DND-41 (cell line): ENCODE measurements at regions not wholly inside any gene's neighbourhood (a gene's known extent, or its start where the extent isn't known, plus 50 kb on each side); places are given as distances from the start of the nearest gene placed in this dataset.

ENCODE experiments used
- ATAC-seq: fragments of 200-7000 bp; cut with Tn5 transposase; 3 replicates; pipeline ENCODE4 v1.9.1; 2021; ENCODE audit warnings: low read depth; ENCODE audit not compliant: insufficient read depth
- DNase-seq: peaks from one replicate; pipeline ENCODE4 v3.0.0-alpha.2; 2020
- H2AFZ ChIP-seq: 2 replicates; pipeline ENCODE4 v1.6.0; 2012; ENCODE audit warnings: low read depth, low read length
- H3K27ac ChIP-seq: 2 replicates; pipeline ENCODE4 v1.5.1; 2012; ENCODE audit warnings: low read length, inconsistent platforms
- H3K27me3 ChIP-seq: fragments of 200-600 bp; sonication (generic); 2 replicates; pipeline ENCODE4 v1.6.0; 2012; ENCODE audit warnings: low read length, mild to moderate bottlenecking, inconsistent platforms; ENCODE audit not compliant: insufficient read depth, poor library complexity
- H3K36me3 ChIP-seq: 2 replicates; pipeline ENCODE4 v1.5.1; 2012; ENCODE audit warnings: low read length, inconsistent platforms; ENCODE audit not compliant: insufficient read depth
- H3K4me1 ChIP-seq: 2 replicates; pipeline ENCODE4 v1.5.1; 2012; ENCODE audit warnings: mild to moderate bottlenecking, low read length; ENCODE audit not compliant: insufficient read depth
- H3K4me2 ChIP-seq: 2 replicates; pipeline ENCODE4 v1.6.0; 2012; ENCODE audit warnings: mild to moderate bottlenecking, moderate library complexity, low read length, inconsistent platforms; ENCODE audit not compliant: insufficient read depth
- H3K4me3 ChIP-seq, 2 experiments: fragments of 200-600 bp in 1 of 2; shearing (Covaris generic) in 1 of 2; 2 replicates each; pipeline ENCODE4 v1.5.1; 2012 to 2016; ENCODE audit warnings: inconsistent platforms in 2 of 2, low read length in 2 of 2, mild to moderate bottlenecking in 2 of 2, low read depth in 1 of 2, moderate library complexity in 1 of 2
- H3K79me2 ChIP-seq: 2 replicates; pipeline ENCODE4 v1.6.0; 2012; ENCODE audit warnings: low read length, inconsistent platforms; ENCODE audit not compliant: insufficient read depth
- H3K9ac ChIP-seq: 2 replicates; pipeline ENCODE4 v1.6.0; 2012; ENCODE audit warnings: low read depth, mild to moderate bottlenecking, inconsistent platforms, low read length, moderate library complexity
- H3K9me3 ChIP-seq: 2 replicates; pipeline ENCODE4 v1.5.1; 2012; ENCODE audit warnings: low read length, moderate library complexity, mild to moderate bottlenecking, inconsistent platforms; ENCODE audit not compliant: insufficient read depth, severe bottlenecking
- H4K20me1 ChIP-seq: 2 replicates; pipeline ENCODE4 v1.6.0; 2012; ENCODE audit warnings: low read length; ENCODE audit not compliant: insufficient read depth
- EZH2 ChIP-seq: IDR thresholded peaks from 3 replicates; pipeline ENCODE4 v1.6.1; 2012; ENCODE audit warnings: borderline replicate concordance, low read depth, mild to moderate bottlenecking, moderate library complexity, low read length, inconsistent platforms; ENCODE audit not compliant: severe bottlenecking
- TF ChIP-seq, protein P1 (sequence below): IDR thresholded peaks from 2 replicates; pipeline ENCODE4 v1.5.1; 2012; ENCODE audit warnings: borderline replicate concordance, low read length, moderate library complexity, mild to moderate bottlenecking; ENCODE audit not compliant: poor library complexity, severe bottlenecking; ENCODE audit errors: extremely low read depth

DNA sequence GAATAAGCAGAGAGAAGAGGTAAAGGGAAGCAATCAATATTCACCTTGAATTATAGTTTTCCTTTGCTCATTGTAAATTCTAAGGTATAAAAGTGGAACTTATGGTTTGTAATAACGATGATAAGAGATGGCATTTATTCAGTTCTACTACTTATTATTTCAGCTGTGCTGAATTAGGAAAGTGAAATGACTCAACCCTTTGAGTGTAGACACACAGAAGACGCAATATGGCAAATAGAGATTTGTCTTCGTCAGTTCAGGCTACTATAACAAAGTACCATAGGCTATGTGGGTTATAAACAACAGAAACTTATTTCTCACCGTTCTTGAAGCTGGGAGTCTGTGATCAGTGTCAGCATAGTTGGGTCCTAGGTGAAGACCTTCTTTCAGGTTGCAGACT is 713.0 kb upstream of the PCDH9 start:
- ATAC-seq, result no peak
- Histone ChIP-seq H3K4me2 (no peak overlapping the region), H3K79me2 (no peaks in the 10 kb centered on the region), H3K4me3 (no peak overlapping the region), H3K27ac (no peak overlapping the region), H3K9me3 (no peaks in the 10 kb centered on the region), H4K20me1 (no peaks in the 10 kb centered on the region), H2AFZ (no peak overlapping the region), H3K4me1 (no peaks in the 10 kb centered on the region), H3K9ac (no peak overlapping the region), H3K36me3 (no peaks in the 10 kb centered on the region), H3K27me3 (no peaks in the 10 kb centered on the region)
- TF ChIP-seq, protein P1, sequence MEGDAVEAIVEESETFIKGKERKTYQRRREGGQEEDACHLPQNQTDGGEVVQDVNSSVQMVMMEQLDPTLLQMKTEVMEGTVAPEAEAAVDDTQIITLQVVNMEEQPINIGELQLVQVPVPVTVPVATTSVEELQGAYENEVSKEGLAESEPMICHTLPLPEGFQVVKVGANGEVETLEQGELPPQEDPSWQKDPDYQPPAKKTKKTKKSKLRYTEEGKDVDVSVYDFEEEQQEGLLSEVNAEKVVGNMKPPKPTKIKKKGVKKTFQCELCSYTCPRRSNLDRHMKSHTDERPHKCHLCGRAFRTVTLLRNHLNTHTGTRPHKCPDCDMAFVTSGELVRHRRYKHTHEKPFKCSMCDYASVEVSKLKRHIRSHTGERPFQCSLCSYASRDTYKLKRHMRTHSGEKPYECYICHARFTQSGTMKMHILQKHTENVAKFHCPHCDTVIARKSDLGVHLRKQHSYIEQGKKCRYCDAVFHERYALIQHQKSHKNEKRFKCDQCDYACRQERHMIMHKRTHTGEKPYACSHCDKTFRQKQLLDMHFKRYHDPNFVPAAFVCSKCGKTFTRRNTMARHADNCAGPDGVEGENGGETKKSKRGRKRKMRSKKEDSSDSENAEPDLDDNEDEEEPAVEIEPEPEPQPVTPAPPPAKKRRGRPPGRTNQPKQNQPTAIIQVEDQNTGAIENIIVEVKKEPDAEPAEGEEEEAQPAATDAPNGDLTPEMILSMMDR, result no peak
- no peak for TF ChIP-seq EZH2
- no peak for DNase-seq

DNA sequence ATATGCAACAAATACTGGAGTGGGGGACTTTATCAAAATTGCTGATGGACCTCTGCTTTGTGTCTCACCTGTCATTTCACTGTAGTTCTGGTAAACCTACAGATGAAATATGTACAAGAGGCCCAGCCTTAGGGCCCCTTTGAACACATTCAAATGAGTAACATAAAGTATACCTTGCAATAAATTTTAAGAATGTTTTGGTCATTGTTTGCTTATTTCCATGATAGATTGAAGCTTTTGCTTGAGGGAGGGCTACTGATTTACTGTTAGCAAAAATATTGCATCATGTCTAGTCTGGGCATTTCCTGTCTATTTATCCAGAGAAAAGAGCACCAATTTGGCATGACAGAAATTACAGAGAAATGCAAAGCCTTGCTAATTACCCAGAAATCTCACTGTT is 705.5 kb upstream of the PCDH9 start:
- Histone ChIP-seq H3K27me3 (no peaks in the 10 kb centered on the region), H2AFZ (no peak overlapping the region), H3K9ac (no peak overlapping the region), H3K27ac (no peak overlapping the region), H3K36me3 (no peaks in the 10 kb centered on the region), H3K9me3 (no peaks in the 10 kb centered on the region), H3K4me1 (no peaks in the 10 kb centered on the region), H3K79me2 (no peaks in the 10 kb centered on the region), H3K4me3 (no peak overlapping the region), H3K4me2 (no peak overlapping the region), H4K20me1 (no peaks in the 10 kb centered on the region)
- no peak for ATAC-seq
- no peak for DNase-seq
- TF ChIP-seq EZH2, result no peak
- TF ChIP-seq, protein P1, result no peak

DNA sequence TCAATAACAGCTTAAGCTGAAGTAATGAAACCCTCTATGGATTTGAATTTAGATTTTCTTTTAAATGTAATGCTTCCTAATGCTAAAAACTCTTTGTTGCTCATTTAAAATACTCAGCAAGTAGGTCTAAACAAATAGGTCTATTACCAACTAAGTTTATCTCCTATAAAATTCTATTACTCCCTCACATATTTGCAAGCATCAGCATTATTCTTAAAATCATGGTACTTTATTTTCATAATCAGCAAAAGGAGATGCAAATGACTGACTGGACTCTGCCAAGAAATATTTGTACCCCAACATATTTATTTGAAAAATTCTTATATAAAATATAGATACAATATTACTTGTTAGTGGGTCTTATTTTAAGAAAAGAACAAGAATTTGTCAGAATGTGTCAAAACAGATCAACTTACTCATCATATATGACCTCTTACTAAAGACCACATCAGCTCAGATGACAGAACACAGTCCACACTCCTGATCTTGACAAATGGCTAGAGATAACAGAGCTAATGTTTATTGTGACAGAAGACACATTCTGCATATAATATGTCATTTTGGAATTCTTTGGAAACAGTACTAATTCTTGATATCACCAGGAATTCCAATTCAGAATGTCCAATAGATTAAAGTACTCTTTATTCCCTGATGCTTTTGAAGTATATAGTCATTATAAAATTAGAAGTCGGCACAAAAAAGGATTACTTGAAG is 704.6 kb upstream of the PCDH9 start:
- ATAC-seq (no peak), DNase-seq (no peak)
- Histone ChIP-seq H3K9me3 (no peaks in the 10 kb centered on the region), H3K27ac (no peak overlapping the region), H3K4me2 (no peak overlapping the region), H3K79me2 (no peaks in the 10 kb centered on the region), H2AFZ (no peak overlapping the region), H3K27me3 (no peaks in the 10 kb centered on the region), H3K36me3 (no peaks in the 10 kb centered on the region), H4K20me1 (no peaks in the 10 kb centered on the region), H3K9ac (no peak overlapping the region), H3K4me3 (no peak overlapping the region), H3K4me1 (no peaks in the 10 kb centered on the region)
- TF ChIP-seq, protein P1, result no peak
- TF ChIP-seq EZH2, result no peak

DNA sequence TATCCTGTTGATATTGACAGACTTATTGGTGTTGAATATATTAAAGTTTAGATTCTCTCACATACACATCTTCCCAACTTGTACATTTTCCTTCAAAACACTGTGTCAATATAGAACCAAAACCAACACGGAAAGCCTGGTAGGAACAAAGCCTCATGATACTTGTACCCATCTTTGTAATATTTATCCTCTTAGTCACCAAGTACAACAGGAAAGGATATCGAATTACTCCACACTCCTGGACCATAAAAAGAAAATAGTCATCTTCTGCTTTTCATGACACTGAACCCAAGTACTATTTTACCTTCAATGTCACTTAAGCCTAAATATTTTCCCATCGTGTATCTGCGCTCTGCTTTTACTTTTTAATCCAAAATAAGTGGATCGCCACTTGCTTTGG is 702.9 kb upstream of the PCDH9 start:
- H3K4me3 ChIP-seq, result no peak overlapping the region
- H3K27ac ChIP-seq, result no peak overlapping the region
- DNase-seq (no peak), ATAC-seq (no peak)
- H3K27me3 ChIP-seq, result no peaks in the 10 kb centered on the region
- no peak overlapping the region for H3K4me2 ChIP-seq
- H3K36me3 ChIP-seq, result no peaks in the 10 kb centered on the region
- H3K9ac ChIP-seq, result no peak overlapping the region
- TF ChIP-seq EZH2, result no peak
- TF ChIP-seq, protein P1, result no peak
- no peaks in the 10 kb centered on the region for H3K9me3 ChIP-seq
- H3K79me2 ChIP-seq, result no peaks in the 10 kb centered on the region
- no peak overlapping the region for H2AFZ ChIP-seq
- H4K20me1 ChIP-seq, result no peaks in the 10 kb centered on the region
- H3K4me1 ChIP-seq, result no peaks in the 10 kb centered on the region
